ENCODE measurements at regions not wholly inside any gene's neighbourhood (a gene's known extent, or its start where the extent isn't known, plus 50 kb on each side); places are given as distances from the start of the nearest gene placed in this dataset.

GRCh38 chr2:57798346-57798745 lies 248.3 kb upstream of the VRK2 start:
- Histone ChIP-seq H3K9me2 (ENCODE audit: insufficient read depth) (no peaks in the 10 kb centered on the region), H3K9me3 (ENCODE audit: low read depth) (no peaks in the 10 kb centered on the region), H3K27me3 (replicated peaks; ENCODE audit: insufficient read depth) (no peaks in the 10 kb centered on the region), H3F3A (ENCODE audit: insufficient read depth) (no peaks in the 10 kb centered on the region), H4K20me1 (ENCODE audit: insufficient read depth) (no peaks in the 10 kb centered on the region), H2AFZ (no peak overlapping the region), H3K4me1 (ENCODE audit: insufficient read depth) (no peaks in the 10 kb centered on the region), H3K79me2 (ENCODE audit: insufficient read depth) (no peaks in the 10 kb centered on the region), H3K27ac (no peak overlapping the region), H3K36me3 (ENCODE audit: low read depth) (no peaks in the 10 kb centered on the region), H3K4me3 (no peak overlapping the region), H3K9ac (no peak overlapping the region), H3K4me2 (ENCODE audit: unreplicated experiment) (no peak overlapping the region)
- DNase-seq, result no peak
- TF ChIP-seq EZH2 (IDR thresholded peaks at IDR 0.05; ENCODE audit: insufficient read depth, poor library complexity, severe bottlenecking) (no peak), EZH2phosphoT487 (IDR thresholded peaks at IDR 0.05; ENCODE audit: insufficient read depth, low read depth) (no peak)
- in situ Hi-C loops (cut with MboI), result no loop called here

DNA sequence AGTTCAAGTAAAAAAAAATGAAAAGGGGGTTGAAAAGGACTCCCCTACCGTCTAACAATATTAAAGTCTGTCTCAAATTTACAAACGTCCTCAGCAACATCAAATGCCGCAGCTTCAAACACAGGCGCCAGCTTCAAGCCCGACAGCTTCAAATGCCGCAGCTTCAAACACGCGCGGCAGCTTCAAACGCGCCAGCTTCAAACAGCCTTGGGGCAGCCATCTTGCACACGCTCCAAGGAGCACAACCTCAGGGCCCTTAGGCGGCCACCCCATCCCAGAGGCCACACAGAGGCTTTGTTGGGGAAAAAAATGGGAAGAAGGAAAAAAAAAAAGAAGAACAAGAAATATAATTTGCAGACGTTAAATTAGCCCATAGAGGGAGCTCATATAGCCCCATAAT lies 244.4 kb upstream of the VRK2 start:
- WGBS, 2 experiments (ENCODE audit: low coverage in 1 of 2, low lambda C conversion rate in 2 of 2, missing lambda C conversion rate in 2 of 2), result 74 to 81% methylated on average over 14 of the region's 14 CpGs
- Histone ChIP-seq H3K27me3 (replicated peaks; ENCODE audit: insufficient read depth) (0 out of 2 replicates have a peak, but pooled peaks cover 4% of the 10 kb centered on the region), H3K4me2 (ENCODE audit: unreplicated experiment) (no peak overlapping the region), H3F3A (ENCODE audit: insufficient read depth) (no peaks in the 10 kb centered on the region), H3K9ac (no peak overlapping the region), H3K27ac (no peak overlapping the region), H3K79me2 (ENCODE audit: insufficient read depth) (no peaks in the 10 kb centered on the region), H3K9me2 (ENCODE audit: insufficient read depth) (no peaks in the 10 kb centered on the region), H3K36me3 (ENCODE audit: low read depth) (no peaks in the 10 kb centered on the region), H4K20me1 (ENCODE audit: insufficient read depth) (no peaks in the 10 kb centered on the region), H2AFZ (no peak overlapping the region), H3K4me3 (no peak overlapping the region), H3K9me3 (ENCODE audit: low read depth) (no peaks in the 10 kb centered on the region), H3K4me1 (ENCODE audit: insufficient read depth) (no peaks in the 10 kb centered on the region)
- TF ChIP-seq EZH2phosphoT487 (IDR thresholded peaks at IDR 0.05; ENCODE audit: insufficient read depth, low read depth) (no peak), EZH2 (IDR thresholded peaks at IDR 0.05; ENCODE audit: insufficient read depth, poor library complexity, severe bottlenecking) (no peak)
- in situ Hi-C loops (cut with MboI), result no loop called here
- no peak for DNase-seq

- Histone ChIP-seq H3K27me3 (replicated peaks; ENCODE audit: insufficient read depth) (0 out of 2 replicates have a peak, but pooled peaks cover 4% of the 10 kb centered on the region), H4K20me1 (ENCODE audit: insufficient read depth) (no peaks in the 10 kb centered on the region), H3K9me2 (ENCODE audit: insufficient read depth) (no peaks in the 10 kb centered on the region), H3K4me2 (ENCODE audit: unreplicated experiment) (no peak overlapping the region), H2AFZ (no peak overlapping the region), H3K36me3 (ENCODE audit: low read depth) (no peaks in the 10 kb centered on the region), H3K9me3 (ENCODE audit: low read depth) (no peaks in the 10 kb centered on the region), H3K4me1 (ENCODE audit: insufficient read depth) (no peaks in the 10 kb centered on the region), H3K27ac (no peak overlapping the region), H3K4me3 (no peak overlapping the region), H3K9ac (no peak overlapping the region), H3K79me2 (ENCODE audit: insufficient read depth) (no peaks in the 10 kb centered on the region), H3F3A (ENCODE audit: insufficient read depth) (no peaks in the 10 kb centered on the region)
- no peak for DNase-seq
- no peak for TF ChIP-seq EZH2 (IDR thresholded peaks at IDR 0.05; ENCODE audit: insufficient read depth, poor library complexity, severe bottlenecking)
- no peak for TF ChIP-seq EZH2phosphoT487 (IDR thresholded peaks at IDR 0.05; ENCODE audit: insufficient read depth, low read depth)
- in situ Hi-C loops (cut with MboI), result no loop called here
- 27 to 31% methylated on average over 2 of the region's 2 CpGs for WGBS, 2 experiments (ENCODE audit: low coverage in 1 of 2, low lambda C conversion rate in 2 of 2, missing lambda C conversion rate in 2 of 2)
These were observed 241.6 kb upstream of the VRK2 start for GRCh38 chr2:57804971-57805370.

DNA sequence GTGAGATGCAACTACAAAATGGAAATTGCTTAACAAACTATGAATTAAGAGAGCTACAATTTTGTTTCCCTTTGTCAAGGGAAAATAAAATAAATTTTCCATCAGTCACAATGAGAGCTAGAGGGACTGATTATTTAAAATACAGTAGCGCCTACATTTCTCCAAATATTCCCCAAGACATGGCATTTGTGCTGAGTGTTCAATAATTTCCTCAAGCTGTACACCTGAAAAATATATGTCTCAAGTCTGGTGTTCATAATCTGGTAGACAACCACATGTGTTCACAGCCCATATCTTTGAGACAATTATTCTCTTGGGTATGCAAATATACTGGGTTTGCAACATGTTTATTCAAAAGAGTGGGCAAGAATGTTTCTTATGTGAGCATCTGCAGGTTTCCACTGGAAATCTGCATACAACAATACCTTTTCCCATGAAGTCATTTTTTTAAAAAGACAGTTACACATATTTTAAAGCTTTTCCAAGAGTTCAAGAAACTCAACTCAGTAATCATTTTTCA lies 240.1 kb upstream of the VRK2 start:
- TF ChIP-seq EZH2 (IDR thresholded peaks at IDR 0.05; ENCODE audit: insufficient read depth, poor library complexity, severe bottlenecking) (no peak), EZH2phosphoT487 (IDR thresholded peaks at IDR 0.05; ENCODE audit: insufficient read depth, low read depth) (no peak)
- no peaks in the 10 kb centered on the region for H3K79me2 ChIP-seq (ENCODE audit: insufficient read depth)
- no peak for DNase-seq
- H3K4me2 ChIP-seq (ENCODE audit: unreplicated experiment), result no peak overlapping the region
- H3K27me3 ChIP-seq (replicated peaks; ENCODE audit: insufficient read depth), result 0 out of 2 replicates have a peak, but pooled peaks cover 4% of the 10 kb centered on the region
- no peaks in the 10 kb centered on the region for H3F3A ChIP-seq (ENCODE audit: insufficient read depth)
- in situ Hi-C loops (cut with MboI), result no loop called here
- H3K4me1 ChIP-seq (ENCODE audit: insufficient read depth), result no peaks in the 10 kb centered on the region
- H3K27ac ChIP-seq, result no peak overlapping the region
- no peaks in the 10 kb centered on the region for H3K36me3 ChIP-seq (ENCODE audit: low read depth)
- H3K9me2 ChIP-seq (ENCODE audit: insufficient read depth), result no peaks in the 10 kb centered on the region
- 53 to 59% methylated on average over 1 of the region's 1 CpG for WGBS, 2 experiments (ENCODE audit: low coverage in 1 of 2, low lambda C conversion rate in 2 of 2, missing lambda C conversion rate in 2 of 2)
- H2AFZ ChIP-seq, result no peak overlapping the region
- no peak overlapping the region for H3K9ac ChIP-seq
- H3K4me3 ChIP-seq, result no peak overlapping the region
- no peaks in the 10 kb centered on the region for H4K20me1 ChIP-seq (ENCODE audit: insufficient read depth)
- H3K9me3 ChIP-seq (ENCODE audit: low read depth), result no peaks in the 10 kb centered on the region

DNA sequence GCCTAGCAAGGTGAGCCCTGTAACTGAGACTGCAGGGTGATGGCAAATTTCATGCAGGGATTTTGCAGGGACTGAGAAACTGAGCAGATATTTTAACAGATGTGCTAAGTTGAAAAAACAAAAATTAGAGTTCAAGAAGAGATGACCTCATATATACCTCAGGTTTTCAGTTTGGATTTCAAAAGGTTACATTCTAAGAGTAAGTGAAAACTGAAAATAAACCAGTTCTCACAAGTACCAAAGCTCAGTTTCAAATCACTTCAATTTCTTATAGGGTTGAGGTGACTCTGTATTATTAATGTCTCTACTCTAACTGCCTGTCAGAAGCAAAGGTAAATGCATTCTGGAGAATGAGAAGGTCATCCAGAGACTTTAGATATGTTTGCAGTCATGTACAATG lies 237.4 kb upstream of the VRK2 start:
- Histone ChIP-seq H3K4me3 (no peak overlapping the region), H3K27me3 (replicated peaks; ENCODE audit: insufficient read depth) (0 out of 2 replicates have a peak, but pooled peaks cover 4% of the 10 kb centered on the region), H3K79me2 (ENCODE audit: insufficient read depth) (no peaks in the 10 kb centered on the region), H2AFZ (no peak overlapping the region), H3K4me1 (ENCODE audit: insufficient read depth) (no peaks in the 10 kb centered on the region), H3K9me2 (ENCODE audit: insufficient read depth) (no peaks in the 10 kb centered on the region), H3F3A (ENCODE audit: insufficient read depth) (no peaks in the 10 kb centered on the region), H3K9me3 (ENCODE audit: low read depth) (no peaks in the 10 kb centered on the region), H3K27ac (no peak overlapping the region), H3K36me3 (ENCODE audit: low read depth) (no peaks in the 10 kb centered on the region), H3K9ac (no peak overlapping the region), H4K20me1 (ENCODE audit: insufficient read depth) (no peaks in the 10 kb centered on the region), H3K4me2 (ENCODE audit: unreplicated experiment) (no peak overlapping the region)
- in situ Hi-C loops (cut with MboI), result no loop called here
- TF ChIP-seq EZH2phosphoT487 (IDR thresholded peaks at IDR 0.05; ENCODE audit: insufficient read depth, low read depth), result no peak
- TF ChIP-seq EZH2 (IDR thresholded peaks at IDR 0.05; ENCODE audit: insufficient read depth, poor library complexity, severe bottlenecking), result no peak
- no peak for DNase-seq

Data from GM23248 (cell line).